HCT116 (cell line): ENCODE measurements at regions not wholly inside any gene's neighbourhood (a gene's known extent, or its start where the extent isn't known, plus 50 kb on each side); places are given as distances from the start of the nearest gene placed in this dataset.

ENCODE experiments used
- EGR1 ChIP-seq: IDR thresholded peaks from 2 replicates; pipeline ENCODE4 v1.6.1; 2012; ENCODE audit warnings: low read depth
- ELF1 ChIP-seq: IDR thresholded peaks from 2 replicates; pipeline ENCODE4 v1.6.1; 2012; ENCODE audit warnings: low read depth, borderline replicate concordance
- EZH2 ChIP-seq: fragments of 200-600 bp; sonication (generic); IDR thresholded peaks from 2 replicates; pipeline ENCODE4 v1.6.1; 2017; ENCODE audit warnings: antibody characterized with exemption, mixed run types
- EZH2phosphoT487 ChIP-seq: fragments of 200-600 bp; IDR thresholded peaks from 2 replicates; pipeline ENCODE4 v1.6.1; 2018; ENCODE audit warnings: antibody characterized with exemption, borderline replicate concordance
- POLR2AphosphoS5 ChIP-seq: IDR thresholded peaks from 2 replicates; pipeline ENCODE4 v1.6.1; 2011; ENCODE audit warnings: mild to moderate bottlenecking, low read depth, low read length, moderate library complexity
- TF ChIP-seq, protein P1 (sequence below), 3 experiments: fragments of 200-600 bp in 1 of 3; sonication (generic) in 1 of 3; IDR thresholded peaks in 2 of 3; conservative IDR thresholded peaks in 1 of 3; 2 replicates each; pipeline ENCODE4 v1.5.1; 2012 to 2017; ENCODE audit warnings: low read depth in 2 of 3, low read length in 2 of 3, antibody characterized with exemption in 1 of 3, borderline replicate concordance in 1 of 3, control low read depth in 1 of 3, mild to moderate bottlenecking in 1 of 3, mixed read lengths in 1 of 3, mixed run types in 1 of 3, moderate library complexity in 1 of 3; ENCODE audit not compliant: insufficient read depth in 1 of 3
- TF ChIP-seq, protein P2 (sequence below): IDR thresholded peaks from 2 replicates; pipeline ENCODE4 v1.6.1; 2012; ENCODE audit warnings: low read depth

GRCh38 chr5:5633579-5633978, 211.1 kb downstream of the ICE1 start:
- TF ChIP-seq, protein P1, sequence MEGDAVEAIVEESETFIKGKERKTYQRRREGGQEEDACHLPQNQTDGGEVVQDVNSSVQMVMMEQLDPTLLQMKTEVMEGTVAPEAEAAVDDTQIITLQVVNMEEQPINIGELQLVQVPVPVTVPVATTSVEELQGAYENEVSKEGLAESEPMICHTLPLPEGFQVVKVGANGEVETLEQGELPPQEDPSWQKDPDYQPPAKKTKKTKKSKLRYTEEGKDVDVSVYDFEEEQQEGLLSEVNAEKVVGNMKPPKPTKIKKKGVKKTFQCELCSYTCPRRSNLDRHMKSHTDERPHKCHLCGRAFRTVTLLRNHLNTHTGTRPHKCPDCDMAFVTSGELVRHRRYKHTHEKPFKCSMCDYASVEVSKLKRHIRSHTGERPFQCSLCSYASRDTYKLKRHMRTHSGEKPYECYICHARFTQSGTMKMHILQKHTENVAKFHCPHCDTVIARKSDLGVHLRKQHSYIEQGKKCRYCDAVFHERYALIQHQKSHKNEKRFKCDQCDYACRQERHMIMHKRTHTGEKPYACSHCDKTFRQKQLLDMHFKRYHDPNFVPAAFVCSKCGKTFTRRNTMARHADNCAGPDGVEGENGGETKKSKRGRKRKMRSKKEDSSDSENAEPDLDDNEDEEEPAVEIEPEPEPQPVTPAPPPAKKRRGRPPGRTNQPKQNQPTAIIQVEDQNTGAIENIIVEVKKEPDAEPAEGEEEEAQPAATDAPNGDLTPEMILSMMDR (IDR thresholded peaks at IDR 0.05 in 2 of 3, conservative IDR thresholded peaks at IDR 0.05 in 1 of 3; ENCODE audit: borderline replicate concordance in 1 of 3, insufficient read depth in 1 of 3, low read depth in 2 of 3, low read length in 2 of 3) = no peak
- TF ChIP-seq POLR2AphosphoS5 (no peak), EGR1 (no peak), EZH2 (no peak), ELF1 (no peak), EZH2phosphoT487 (no peak)
- TF ChIP-seq, protein P2, sequence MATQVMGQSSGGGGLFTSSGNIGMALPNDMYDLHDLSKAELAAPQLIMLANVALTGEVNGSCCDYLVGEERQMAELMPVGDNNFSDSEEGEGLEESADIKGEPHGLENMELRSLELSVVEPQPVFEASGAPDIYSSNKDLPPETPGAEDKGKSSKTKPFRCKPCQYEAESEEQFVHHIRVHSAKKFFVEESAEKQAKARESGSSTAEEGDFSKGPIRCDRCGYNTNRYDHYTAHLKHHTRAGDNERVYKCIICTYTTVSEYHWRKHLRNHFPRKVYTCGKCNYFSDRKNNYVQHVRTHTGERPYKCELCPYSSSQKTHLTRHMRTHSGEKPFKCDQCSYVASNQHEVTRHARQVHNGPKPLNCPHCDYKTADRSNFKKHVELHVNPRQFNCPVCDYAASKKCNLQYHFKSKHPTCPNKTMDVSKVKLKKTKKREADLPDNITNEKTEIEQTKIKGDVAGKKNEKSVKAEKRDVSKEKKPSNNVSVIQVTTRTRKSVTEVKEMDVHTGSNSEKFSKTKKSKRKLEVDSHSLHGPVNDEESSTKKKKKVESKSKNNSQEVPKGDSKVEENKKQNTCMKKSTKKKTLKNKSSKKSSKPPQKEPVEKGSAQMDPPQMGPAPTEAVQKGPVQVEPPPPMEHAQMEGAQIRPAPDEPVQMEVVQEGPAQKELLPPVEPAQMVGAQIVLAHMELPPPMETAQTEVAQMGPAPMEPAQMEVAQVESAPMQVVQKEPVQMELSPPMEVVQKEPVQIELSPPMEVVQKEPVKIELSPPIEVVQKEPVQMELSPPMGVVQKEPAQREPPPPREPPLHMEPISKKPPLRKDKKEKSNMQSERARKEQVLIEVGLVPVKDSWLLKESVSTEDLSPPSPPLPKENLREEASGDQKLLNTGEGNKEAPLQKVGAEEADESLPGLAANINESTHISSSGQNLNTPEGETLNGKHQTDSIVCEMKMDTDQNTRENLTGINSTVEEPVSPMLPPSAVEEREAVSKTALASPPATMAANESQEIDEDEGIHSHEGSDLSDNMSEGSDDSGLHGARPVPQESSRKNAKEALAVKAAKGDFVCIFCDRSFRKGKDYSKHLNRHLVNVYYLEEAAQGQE = no peak
